Activated CD8-positive, alpha-beta memory T cell treated with anti-CD3 and anti-CD28 coated beads for 36 hours (primary cell): ENCODE measurements at regions not wholly inside any gene's neighbourhood (a gene's known extent, or its start where the extent isn't known, plus 50 kb on each side); places are given as distances from the start of the nearest gene placed in this dataset.

ENCODE experiments used
- CTCF ChIA-PET: fragments of 350-600 bp; sonication (Branson Sonifier 250); formaldehyde crosslinking; loops from one replicate; lab custom pipeline; 2021; ENCODE audit warnings: antibody characterized with exemption; lab: Charles Lee
- POLR2A ChIA-PET: fragments of 350-600 bp; sonication (Branson Sonifier 250); formaldehyde crosslinking; loops from one replicate; lab custom pipeline; 2021; ENCODE audit warnings: antibody characterized with exemption; lab: Charles Lee

DNA sequence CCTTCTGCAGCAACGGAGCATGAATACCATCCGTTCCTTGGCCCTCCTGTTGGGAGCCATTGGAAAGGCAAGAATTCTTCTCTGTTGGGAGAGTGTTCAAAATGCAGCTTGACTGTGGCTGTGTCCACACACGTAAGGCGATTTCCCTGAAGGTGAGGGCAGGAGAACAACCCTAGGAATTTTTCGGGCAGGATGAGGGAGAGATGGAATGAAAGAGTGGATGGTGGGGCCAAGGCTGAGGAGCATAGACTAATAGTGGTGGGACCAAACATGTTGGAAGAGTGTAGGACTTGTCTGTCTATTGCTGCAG is 924.9 kb downstream of the TBC1D22A start:
- ChIA-PET CTCF (no interaction called here), POLR2A (no interaction called here)

DNA sequence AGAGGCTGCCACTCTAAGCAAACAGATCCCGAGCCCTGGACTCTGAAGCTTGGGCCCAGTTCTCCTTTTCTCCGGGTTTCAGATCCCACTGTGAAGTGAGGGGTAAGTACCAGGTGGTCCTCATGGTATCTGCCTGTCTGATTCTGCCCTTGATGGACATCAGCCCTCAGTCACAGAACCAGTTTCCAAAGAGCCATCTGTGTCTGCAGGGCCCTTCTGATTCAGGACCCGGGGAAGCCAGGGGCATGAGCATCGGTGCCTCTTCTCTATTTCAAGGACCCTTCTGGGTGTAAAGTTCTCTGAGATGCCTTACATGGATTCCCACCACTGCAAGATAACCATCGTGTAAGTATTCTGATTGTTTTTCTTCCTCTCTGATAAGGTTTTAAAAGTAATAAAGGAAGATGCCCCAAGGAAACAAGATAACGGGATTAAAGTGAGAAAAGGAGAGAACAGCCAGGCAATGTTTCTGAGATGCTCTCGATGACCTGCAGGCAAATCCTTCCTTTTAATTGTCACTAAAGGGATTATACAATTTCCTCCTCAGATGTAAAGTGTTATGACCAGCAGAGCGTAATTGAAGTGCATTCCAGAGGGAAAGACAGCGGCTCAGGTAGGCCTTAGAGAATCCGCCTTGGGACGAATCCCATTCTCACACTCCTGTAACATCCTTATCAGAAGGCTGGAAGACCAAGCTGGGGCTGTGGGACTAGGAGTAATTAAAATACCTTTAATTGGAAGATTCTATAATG is 924.3 kb downstream of the TBC1D22A start:
- CTCF ChIA-PET, result no interaction called here

GRCh38 chr22:47681411-47682165 is 919.1 kb downstream of the TBC1D22A start:
- POLR2A ChIA-PET, result no interaction called here

More for the DNA sequence above, 924.3 kb downstream of the TBC1D22A start:
- POLR2A ChIA-PET, result no interaction called here

DNA sequence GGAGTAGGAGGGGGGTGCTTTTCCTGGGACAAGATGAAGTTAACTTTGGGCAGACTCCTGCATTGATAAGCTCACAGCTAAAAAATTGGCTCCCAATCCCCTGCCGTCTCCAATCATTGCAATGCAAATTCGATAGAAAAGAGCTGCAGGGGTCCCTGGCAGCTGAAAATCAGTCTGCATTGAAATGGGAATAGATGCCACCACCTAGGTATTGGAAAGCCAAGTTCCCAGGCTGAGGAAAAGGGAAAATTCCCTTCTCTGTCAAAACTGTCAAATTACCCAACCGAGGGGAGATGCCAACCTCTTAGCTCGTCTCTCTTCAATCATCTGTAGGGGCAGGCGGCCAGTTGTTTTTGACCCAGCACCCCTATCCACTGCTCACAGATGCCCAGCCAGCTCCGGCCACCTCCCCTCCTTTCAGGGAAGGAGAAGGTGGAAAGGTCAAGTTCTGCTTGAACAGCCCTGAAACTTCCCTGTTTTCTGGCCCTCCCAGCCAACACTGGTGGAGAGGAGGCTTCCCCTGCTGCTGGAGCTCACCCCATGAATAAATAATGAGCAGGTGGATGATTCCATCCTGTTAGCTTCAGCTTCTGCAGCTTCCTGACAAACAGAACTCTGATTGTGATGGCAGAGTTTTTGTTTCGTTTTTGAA is 916.3 kb downstream of the TBC1D22A start:
- ChIA-PET CTCF (no interaction called here), POLR2A (no interaction called here)

More at GRCh38 chr22:47681411-47682165, 919.1 kb downstream of the TBC1D22A start:
- CTCF ChIA-PET, result no interaction called here

GRCh38 chr22:47678048-47678447 is 915.6 kb downstream of the TBC1D22A start:
- CTCF ChIA-PET, result no interaction called here
- POLR2A ChIA-PET, result no interaction called here

- POLR2A ChIA-PET, result no interaction called here
- CTCF ChIA-PET, result no interaction called here
These were observed 914.2 kb downstream of the TBC1D22A start for GRCh38 chr22:47676685-47677084.

DNA sequence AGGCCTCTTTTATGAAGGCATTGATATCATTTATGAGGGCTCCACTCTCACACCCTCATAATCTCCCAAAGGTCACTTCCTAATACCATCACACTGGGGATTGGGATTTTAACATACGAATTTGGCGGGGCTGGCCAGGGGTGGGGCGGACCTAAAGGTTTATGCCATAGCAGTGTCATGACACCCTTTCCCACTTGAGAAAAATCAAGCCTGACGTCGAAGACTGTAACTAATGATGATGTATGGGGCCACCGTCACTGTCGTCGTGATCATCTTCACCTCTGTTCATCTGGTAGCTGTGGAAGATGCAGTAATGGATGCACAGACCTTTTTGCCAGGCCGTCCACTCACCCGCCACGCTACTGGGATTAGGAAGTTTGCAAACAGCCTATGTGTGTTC is 912.1 kb downstream of the TBC1D22A start:
- POLR2A ChIA-PET, result no interaction called here
- CTCF ChIA-PET, result no interaction called here

DNA sequence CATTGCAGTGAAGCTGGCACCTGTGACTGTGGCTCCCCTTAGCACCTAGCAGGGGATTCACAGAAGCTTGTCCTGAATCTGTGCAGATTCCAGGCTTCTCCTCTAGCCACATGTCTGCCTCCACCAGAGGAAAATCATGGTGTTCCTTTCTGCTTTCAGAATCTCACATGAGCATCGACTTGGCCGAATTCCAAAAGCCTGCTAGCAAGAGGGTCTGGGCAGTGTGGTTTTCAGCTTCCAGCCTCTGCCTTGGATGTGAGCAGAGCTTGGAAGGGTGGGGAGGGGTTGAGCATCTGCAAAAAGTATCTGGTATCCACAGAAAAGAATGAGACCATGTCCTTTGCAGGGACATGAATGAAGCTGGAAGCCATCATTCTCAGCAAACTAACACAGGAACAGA is 911.1 kb downstream of the TBC1D22A start:
- POLR2A ChIA-PET, result no interaction called here
- CTCF ChIA-PET, result no interaction called here

GRCh38 chr22:47672526-47672925 is 910.1 kb downstream of the TBC1D22A start:
- ChIA-PET CTCF (no interaction called here), POLR2A (no interaction called here)

DNA sequence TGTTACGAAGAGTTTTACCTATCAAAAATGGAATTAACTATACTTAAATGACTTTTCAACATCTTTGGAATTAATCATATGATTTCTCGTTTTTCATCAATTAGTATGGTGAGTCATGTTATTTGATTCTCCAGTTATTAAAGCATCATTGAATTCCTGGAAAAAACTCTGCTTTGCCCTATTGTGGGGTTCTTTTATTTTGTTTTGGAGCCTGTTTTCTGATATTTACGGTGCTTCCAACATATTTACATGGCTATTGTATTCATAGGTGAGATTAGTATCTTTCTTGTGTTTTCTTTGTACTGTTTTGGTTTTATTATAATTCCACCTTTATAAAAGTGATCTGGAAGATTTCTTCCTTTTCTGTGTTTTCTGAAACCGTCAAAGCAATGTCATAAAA is 902.7 kb downstream of the TBC1D22A start:
- POLR2A ChIA-PET, result no interaction called here
- CTCF ChIA-PET, result no interaction called here

DNA sequence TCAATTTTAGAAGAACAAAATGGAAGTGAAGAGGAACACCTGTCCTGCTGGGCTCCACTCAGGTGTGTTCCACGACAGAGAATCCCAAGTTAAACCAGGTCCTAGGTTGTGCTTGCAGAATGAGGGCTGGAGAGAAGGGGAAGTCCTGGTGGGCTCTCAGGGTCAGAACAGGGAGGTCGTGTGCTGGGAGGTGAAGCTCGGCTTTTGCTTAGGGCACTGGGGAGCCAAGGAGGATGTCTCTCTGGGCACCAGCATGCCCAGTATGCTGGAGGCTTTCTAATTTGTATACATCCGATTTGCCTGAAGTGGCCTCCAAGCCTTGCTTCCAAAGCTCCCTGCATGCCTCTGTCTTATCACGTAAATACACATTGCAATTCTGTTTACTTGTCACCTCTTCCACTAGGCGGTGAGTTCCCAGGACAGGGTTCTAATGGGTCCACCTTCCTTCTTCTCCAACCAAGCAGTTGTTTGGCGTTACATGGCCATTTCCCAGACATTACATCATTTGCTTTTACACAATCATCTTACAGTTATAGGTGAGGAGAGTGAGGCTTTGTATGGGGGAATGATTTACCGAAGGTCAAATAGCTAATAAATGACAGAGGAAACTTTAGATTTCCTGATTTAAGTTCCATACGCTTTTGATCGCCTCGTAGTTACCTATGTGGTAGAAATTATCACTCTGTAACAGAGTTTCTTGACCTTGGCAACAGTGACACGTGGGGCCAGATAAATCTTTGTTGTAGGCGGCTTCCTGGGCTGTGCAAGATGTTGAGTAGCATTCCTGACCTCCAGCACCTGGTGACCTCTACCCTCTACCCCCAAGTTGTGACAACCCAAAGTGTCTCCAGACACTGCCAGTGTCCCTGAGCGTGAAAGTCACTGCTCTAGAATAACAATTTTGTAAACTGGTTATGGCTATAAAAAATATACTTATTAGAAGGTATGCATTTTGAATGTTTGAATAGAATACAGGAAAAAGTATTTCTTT is 901.5 kb downstream of the TBC1D22A start:
- ChIA-PET CTCF (no interaction called here), POLR2A (no interaction called here)

GRCh38 chr22:47659467-47660223 is 897.2 kb downstream of the TBC1D22A start:
- ChIA-PET CTCF (no interaction called here), POLR2A (no interaction called here)

DNA sequence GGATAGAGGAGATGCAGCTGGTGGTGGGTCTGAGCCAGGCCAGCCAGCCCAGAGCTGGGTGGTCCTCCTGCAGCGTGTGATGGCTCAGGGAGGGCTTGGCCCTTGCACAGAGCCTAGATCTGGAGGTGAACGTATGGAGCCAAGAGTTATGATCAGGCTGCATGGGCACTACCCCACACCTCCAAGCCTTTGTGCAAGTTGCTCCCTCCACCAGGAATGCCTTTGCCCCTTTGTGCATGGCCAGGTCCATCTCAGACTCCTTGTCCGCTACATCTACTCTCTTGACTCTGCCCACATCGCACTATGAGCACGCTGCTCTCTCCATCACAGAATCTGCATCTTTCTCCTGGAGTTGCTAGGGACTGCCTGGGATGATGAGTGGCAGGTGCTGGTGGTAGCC is 895.7 kb downstream of the TBC1D22A start:
- CTCF ChIA-PET, result no interaction called here
- POLR2A ChIA-PET, result no interaction called here

DNA sequence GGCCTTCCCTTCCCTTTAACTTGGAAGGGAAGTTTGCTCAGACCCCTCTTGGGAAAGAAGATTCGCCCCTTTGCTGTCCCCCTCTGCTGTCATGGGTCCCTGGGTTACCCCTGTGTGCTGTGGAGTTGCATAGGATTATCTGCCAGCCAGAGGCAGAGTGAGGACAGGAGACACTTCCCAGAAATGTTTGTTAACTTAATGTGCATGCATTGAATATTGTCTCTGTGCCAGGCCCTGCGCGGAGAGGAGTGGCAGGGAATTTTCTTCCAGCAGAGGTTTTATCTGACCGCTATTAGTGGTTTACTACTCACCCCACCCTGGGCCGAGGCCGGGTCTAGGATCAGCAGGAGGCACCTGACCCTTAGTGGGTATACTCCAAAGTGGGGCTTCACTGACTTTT is 894.8 kb downstream of the TBC1D22A start:
- ChIA-PET POLR2A (no interaction called here), CTCF (no interaction called here)

DNA sequence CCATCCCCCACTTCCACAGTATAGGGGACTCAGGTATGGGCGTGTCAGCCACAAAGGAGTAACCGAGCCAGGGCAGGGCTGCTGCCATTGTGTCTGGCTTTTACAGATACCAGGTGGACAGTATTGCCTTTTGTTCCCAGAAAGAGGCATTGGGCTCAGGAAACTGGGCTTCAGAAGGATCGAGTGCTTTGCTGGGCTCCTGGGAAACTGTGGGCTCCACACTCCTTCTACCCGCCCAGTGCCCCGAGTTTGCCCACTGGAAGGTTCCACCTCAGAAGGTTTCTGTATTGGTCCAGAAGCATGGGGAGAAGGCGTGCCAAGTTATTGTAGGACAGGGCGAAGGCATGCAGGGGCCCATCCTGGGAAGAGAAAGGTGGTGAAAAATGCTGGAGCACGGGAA is 894.4 kb downstream of the TBC1D22A start:
- CTCF ChIA-PET, result no interaction called here
- POLR2A ChIA-PET, result no interaction called here

DNA sequence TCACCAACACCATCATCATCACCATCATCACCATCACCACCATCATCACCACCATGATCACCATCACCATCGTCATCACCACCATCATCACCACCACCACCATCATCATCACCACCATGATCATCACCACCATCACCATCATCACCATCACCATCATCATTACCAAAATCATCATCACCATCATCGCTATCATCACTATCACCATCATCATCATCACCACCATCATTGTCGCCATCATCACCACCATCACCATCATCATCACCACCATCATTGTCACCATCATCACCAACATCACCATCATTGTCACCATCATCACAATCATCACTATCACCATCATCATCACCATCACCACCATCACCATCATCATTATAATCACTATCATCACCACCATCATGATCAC is 893.5 kb downstream of the TBC1D22A start:
- POLR2A ChIA-PET, result no interaction called here
- CTCF ChIA-PET, result no interaction called here

DNA sequence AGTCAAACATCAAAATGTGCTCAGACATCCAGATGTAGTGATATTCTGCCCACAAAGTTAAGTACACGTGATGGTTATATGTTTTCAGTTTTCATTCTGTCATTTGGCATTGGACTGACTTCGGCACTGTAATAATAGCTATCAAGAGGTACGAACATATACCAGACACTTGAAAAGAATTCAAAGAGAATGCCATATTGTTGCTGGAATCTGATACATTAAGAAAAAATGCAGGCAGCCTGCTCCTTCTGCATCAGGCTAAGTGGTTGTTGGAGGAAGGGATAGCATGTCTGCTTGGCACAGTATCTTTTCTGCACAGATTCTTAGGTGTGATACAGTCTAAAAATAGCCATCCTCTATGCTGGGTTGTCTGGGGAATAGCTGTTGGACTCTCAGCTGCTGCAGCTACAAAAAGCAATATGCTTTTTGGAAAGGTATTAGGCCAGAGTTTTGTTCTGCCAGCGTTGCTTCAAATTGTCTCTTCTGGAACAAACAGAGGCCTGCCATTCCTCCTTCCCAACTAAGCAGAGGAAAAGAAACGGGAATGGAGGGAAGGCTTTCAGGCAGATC is 892.6 kb downstream of the TBC1D22A start:
- POLR2A ChIA-PET, result no interaction called here
- CTCF ChIA-PET, result no interaction called here

DNA sequence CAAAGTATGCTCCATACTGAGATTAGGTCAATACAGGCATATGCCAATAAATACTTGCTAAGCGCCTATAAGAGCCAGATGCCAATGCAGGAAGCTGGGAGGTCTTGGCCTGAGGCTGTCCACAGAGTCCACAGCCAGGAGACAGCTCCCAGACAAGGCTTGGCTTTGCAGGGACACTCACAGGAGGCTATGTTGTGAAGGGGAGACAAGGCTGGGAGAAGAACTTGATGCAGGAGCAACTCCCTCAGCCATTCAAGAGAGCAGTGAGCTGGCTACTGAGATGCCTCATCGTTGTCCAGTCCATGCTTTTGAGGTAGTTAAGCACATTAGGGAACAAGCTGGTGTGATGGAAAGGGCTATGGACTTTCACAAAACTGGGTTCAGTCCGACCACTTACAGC is 891.5 kb downstream of the TBC1D22A start:
- ChIA-PET POLR2A (no interaction called here), CTCF (no interaction called here)
